Chondrocyte (in vitro differentiated cells): ENCODE measurements at regions not wholly inside any gene's neighbourhood (a gene's known extent, or its start where the extent isn't known, plus 50 kb on each side); places are given as distances from the start of the nearest gene placed in this dataset.
A peak's percentile ranks its signal among the peaks of the same experiment; 100 is the strongest.

Experiments
- DNase-seq: peaks from one replicate; pipeline ENCODE4 v3.0.0; 2021; ENCODE audit warnings: mixed read lengths, low spot score
- H3K27ac Mint-ChIP-seq: one replicate; pipeline ENCODE4 v1.8.0; 2021; ENCODE audit warnings: mild to moderate bottlenecking, moderate library complexity, mixed read lengths; ENCODE audit not compliant: unreplicated experiment
- H3K27me3 Mint-ChIP-seq: 2 replicates; pipeline ENCODE4 v1.8.0; 2021; ENCODE audit warnings: low read depth, mixed read lengths
- H3K36me3 Mint-ChIP-seq: 2 replicates; pipeline ENCODE4 v1.8.0; 2021; ENCODE audit warnings: low read depth, mixed read lengths
- H3K4me1 Mint-ChIP-seq: 2 replicates; pipeline ENCODE4 v1.8.0; 2021; ENCODE audit warnings: low read depth, mild to moderate bottlenecking, mixed read lengths
- H3K4me3 Mint-ChIP-seq: one replicate; pipeline ENCODE4 v1.8.0; 2021; ENCODE audit warnings: mild to moderate bottlenecking, moderate library complexity, mixed read lengths; ENCODE audit not compliant: unreplicated experiment
- H3K9me3 Mint-ChIP-seq: 2 replicates; pipeline ENCODE4 v1.8.0; 2021; ENCODE audit warnings: low read depth, mixed read lengths
- TF ChIP-seq, protein P1 (sequence below): fragments of 200-600 bp; sonication (generic); IDR thresholded peaks from 2 replicates; pipeline ENCODE4 v1.5.0; 2021; ENCODE audit warnings: antibody characterized with exemption, mild to moderate bottlenecking, moderate library complexity

- Mint-ChIP-seq H3K27me3 (no peaks in the 10 kb centered on the region), H3K9me3 (no peaks in the 10 kb centered on the region), H3K4me3 (no peak overlapping the region), H3K27ac (no peak overlapping the region), H3K4me1 (peaks cover 5% of the 10 kb centered on the region), H3K36me3 (no peaks in the 10 kb centered on the region)
- DNase-seq: no peak
- TF ChIP-seq, protein P1, sequence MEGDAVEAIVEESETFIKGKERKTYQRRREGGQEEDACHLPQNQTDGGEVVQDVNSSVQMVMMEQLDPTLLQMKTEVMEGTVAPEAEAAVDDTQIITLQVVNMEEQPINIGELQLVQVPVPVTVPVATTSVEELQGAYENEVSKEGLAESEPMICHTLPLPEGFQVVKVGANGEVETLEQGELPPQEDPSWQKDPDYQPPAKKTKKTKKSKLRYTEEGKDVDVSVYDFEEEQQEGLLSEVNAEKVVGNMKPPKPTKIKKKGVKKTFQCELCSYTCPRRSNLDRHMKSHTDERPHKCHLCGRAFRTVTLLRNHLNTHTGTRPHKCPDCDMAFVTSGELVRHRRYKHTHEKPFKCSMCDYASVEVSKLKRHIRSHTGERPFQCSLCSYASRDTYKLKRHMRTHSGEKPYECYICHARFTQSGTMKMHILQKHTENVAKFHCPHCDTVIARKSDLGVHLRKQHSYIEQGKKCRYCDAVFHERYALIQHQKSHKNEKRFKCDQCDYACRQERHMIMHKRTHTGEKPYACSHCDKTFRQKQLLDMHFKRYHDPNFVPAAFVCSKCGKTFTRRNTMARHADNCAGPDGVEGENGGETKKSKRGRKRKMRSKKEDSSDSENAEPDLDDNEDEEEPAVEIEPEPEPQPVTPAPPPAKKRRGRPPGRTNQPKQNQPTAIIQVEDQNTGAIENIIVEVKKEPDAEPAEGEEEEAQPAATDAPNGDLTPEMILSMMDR: no peak
Observed at GRCh38 chr4:19314116-19314515, 937.6 kb upstream of the SLIT2 start.

- Mint-ChIP-seq H3K4me1 (peaks cover 10% of the 10 kb centered on the region), H3K27ac (no peak overlapping the region), H3K4me3 (no peak overlapping the region), H3K36me3 (no peaks in the 10 kb centered on the region), H3K9me3 (peaks cover 4% of the 10 kb centered on the region), H3K27me3 (no peaks in the 10 kb centered on the region)
- DNase-seq: no peak
- TF ChIP-seq, protein P1: peak; percentile 79
Observed at GRCh38 chr4:19309378-19309777, 942.3 kb upstream of the SLIT2 start.

- Mint-ChIP-seq H3K4me1 (peaks cover 5% of the 10 kb centered on the region), H3K27ac (no peak overlapping the region), H3K27me3 (no peaks in the 10 kb centered on the region), H3K36me3 (no peaks in the 10 kb centered on the region), H3K4me3 (no peak overlapping the region), H3K9me3 (peaks cover 4% of the 10 kb centered on the region)
- TF ChIP-seq, protein P1: no peak
- no peak for DNase-seq
Observed at GRCh38 chr4:19304028-19304427, 947.7 kb upstream of the SLIT2 start.

DNA sequence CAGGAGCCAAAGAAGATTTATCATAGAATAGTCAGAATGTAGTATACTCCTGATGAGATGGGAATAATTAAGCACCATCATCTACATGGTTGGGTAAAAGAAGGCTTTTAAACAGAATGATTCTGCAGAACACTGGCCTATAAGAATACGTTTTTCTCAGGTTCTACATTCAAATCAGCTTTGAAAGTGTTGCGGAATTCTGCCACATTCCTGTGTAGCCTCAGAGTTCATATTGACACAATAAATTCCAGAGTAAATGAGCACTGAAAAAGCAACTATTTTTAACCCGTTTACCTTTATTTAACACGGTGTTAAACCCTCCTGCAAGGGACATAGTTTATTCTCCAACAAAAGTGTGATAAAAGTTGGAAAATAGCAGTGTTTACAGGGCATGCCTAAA, 950.2 kb upstream of the SLIT2 start:
- Mint-ChIP-seq H3K27me3 (no peaks in the 10 kb centered on the region), H3K27ac (no peak overlapping the region), H3K4me3 (no peak overlapping the region), H3K36me3 (no peaks in the 10 kb centered on the region), H3K4me1 (no peaks in the 10 kb centered on the region), H3K9me3 (peaks cover 6% of the 10 kb centered on the region)
- TF ChIP-seq, protein P1: no peak
- DNase-seq: no peak

GRCh38 chr4:19300213-19300612, 951.5 kb upstream of the SLIT2 start:
- Mint-ChIP-seq H3K27ac (no peak overlapping the region), H3K9me3 (peaks cover 2% of the 10 kb centered on the region), H3K4me1 (no peaks in the 10 kb centered on the region), H3K4me3 (no peak overlapping the region), H3K36me3 (no peaks in the 10 kb centered on the region), H3K27me3 (no peaks in the 10 kb centered on the region)
- no peak for DNase-seq
- TF ChIP-seq, protein P1: no peak
